ENCODE measurements at regions not wholly inside any gene's neighbourhood (a gene's known extent, or its start where the extent isn't known, plus 50 kb on each side); places are given as distances from the start of the nearest gene placed in this dataset.

- no peak for TF ChIP-seq CTCF (IDR thresholded peaks at IDR 0.05)
- DNase-seq (ENCODE audit: low spot score in 2 of 2): no peak
- intact Hi-C loops (cut with DNase I; ENCODE audit: low total_unique reads): no loop called here
- WGBS, 2 donors: 86 to 95% methylated on average over 5 of the region's 5 CpGs
- H3K4me3 ChIP-seq (ENCODE audit: low read depth, poor library complexity, severe bottlenecking): no peak overlapping the region
These were observed 111.4 kb downstream of the LIPG start for GRCh38 chr18:49673281-49673680.

GRCh38 chr18:49672853-49673252 is 111.0 kb downstream of the LIPG start:
- DNase-seq (ENCODE audit: low spot score in 2 of 2): no peak
- intact Hi-C loops (cut with DNase I; ENCODE audit: low total_unique reads): no loop called here
- no peak for TF ChIP-seq POLR2A (IDR thresholded peaks at IDR 0.05)
- TF ChIP-seq CTCF (IDR thresholded peaks at IDR 0.05): no peak
- H3K4me3 ChIP-seq (ENCODE audit: low read depth, poor library complexity, severe bottlenecking): no peak overlapping the region
- 74 to 92% methylated on average over 1 of the region's 1 CpG for WGBS, 2 donors

GRCh38 chr18:49669403-49669802 is 107.5 kb downstream of the LIPG start:
- H3K4me3 ChIP-seq (ENCODE audit: low read depth, poor library complexity, severe bottlenecking): no peak overlapping the region
- DNase-seq (ENCODE audit: low spot score in 2 of 2): no peak
- TF ChIP-seq POLR2A (IDR thresholded peaks at IDR 0.05) (no peak), CTCF (IDR thresholded peaks at IDR 0.05) (no peak)
- 64 to 70% methylated on average over 5 of the region's 5 CpGs for WGBS, 2 donors
- intact Hi-C loops (cut with DNase I; ENCODE audit: low total_unique reads): no loop called here

DNA sequence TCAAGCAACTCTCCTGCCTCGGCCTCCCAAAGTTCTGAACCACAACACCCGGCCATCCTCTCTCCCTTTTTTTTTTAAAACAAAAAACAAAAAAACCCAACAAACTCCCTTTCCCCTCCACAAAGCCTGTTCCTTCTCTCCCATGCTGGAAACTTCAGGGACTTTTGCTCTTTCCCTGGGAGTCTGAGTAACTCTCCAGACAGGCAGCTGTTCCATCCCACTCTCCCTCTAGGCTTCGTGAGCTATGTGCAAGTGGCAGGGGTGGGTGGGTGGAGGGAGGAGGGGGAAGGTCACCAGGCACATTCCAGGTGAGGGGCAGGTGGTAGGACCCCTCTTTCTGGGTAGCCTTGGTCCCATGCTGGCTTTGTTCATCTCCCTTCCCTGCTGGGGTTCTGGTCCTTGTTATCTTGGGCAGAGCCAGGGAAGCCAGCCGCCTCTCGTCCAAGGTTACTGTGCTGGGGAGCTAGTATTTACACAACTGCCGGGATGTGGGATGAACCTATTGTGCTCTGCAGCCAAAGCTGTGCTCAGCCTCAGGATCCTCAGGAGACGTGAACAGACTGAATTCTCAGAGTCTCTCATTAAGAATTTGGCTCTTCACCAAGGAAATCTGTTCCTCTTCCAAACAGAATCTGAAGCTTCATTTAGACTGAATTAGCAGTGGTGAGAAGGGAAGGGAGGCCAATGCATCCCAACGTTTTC is 106.9 kb downstream of the LIPG start:
- no peak overlapping the region for H3K4me3 ChIP-seq (ENCODE audit: low read depth, poor library complexity, severe bottlenecking)
- 35 to 37% methylated on average over 7 to 8 of the region's 8 CpGs for WGBS, 2 donors
- TF ChIP-seq POLR2A (IDR thresholded peaks at IDR 0.05): no peak
- no peak for TF ChIP-seq CTCF (IDR thresholded peaks at IDR 0.05)
- intact Hi-C loops (cut with DNase I; ENCODE audit: low total_unique reads): no loop called here
- DNase-seq (ENCODE audit: low spot score in 2 of 2): no peak

GRCh38 chr18:49667462-49667861 is 105.6 kb downstream of the LIPG start:
- H3K4me3 ChIP-seq (ENCODE audit: low read depth, poor library complexity, severe bottlenecking): no peak overlapping the region
- DNase-seq (ENCODE audit: low spot score in 2 of 2): no peak
- intact Hi-C loops (cut with DNase I; ENCODE audit: low total_unique reads): no loop called here
- no peak for TF ChIP-seq POLR2A (IDR thresholded peaks at IDR 0.05)
- no peak for TF ChIP-seq CTCF (IDR thresholded peaks at IDR 0.05)
- WGBS, 2 donors: 74 to 80% methylated on average over 6 of the region's 6 CpGs
